HepG2 (cell line): ENCODE measurements at regions not wholly inside any gene's neighbourhood (a gene's known extent, or its start where the extent isn't known, plus 50 kb on each side); places are given as distances from the start of the nearest gene placed in this dataset.
A peak's percentile ranks its signal among the peaks of the same experiment; 100 is the strongest.

Source experiments
- ATAC-seq: fragments of 200-7000 bp; cut with Tn5 transposase; 3 replicates; pipeline ENCODE4 v1.9.1; 2020; ENCODE audit warnings: mild to moderate bottlenecking, moderate library complexity
- BruUV-seq: library from RNA; stranded (reverse); fragments of 400-500 nt; replicated peaks from 2 replicates; lab custom pipeline; 2021; lab: Mats Ljungman, UMichigan
- CTCF ChIA-PET: fragments of 300-600 bp; formaldehyde crosslinking; extraction: SDS; loops from one replicate; lab custom pipeline; 2021; ENCODE audit warnings: low total read pairs, inconsistent platforms, low intra/inter-chr PET ratio; lab: Yijun Ruan, JAX
- POLR2A ChIA-PET: fragments of 350-600 bp; sonication (Branson Sonifier 250); formaldehyde crosslinking; loops from one replicate; lab custom pipeline; 2020; ENCODE audit warnings: antibody characterized with exemption, inconsistent platforms; lab: Yijun Ruan, JAX
- DNase-seq: peaks from one replicate; pipeline ENCODE4 v3.0.0-alpha.2; 2015; ENCODE audit warnings: low spot score
- FAIRE-seq: peaks from 3 replicates; lab custom pipeline; 2011; peaks lifted over from hg19 to GRCh38; lab: Jason Lieb, UNC
- H2AFZ ChIP-seq: one replicate; pipeline ENCODE4 v1.6.1; 2011; ENCODE audit warnings: low read length, inconsistent platforms
- H3K27ac ChIP-seq: fragments of 300-600 bp; 3 replicates; pipeline ENCODE4 v1.8.0; 2011; ENCODE audit warnings: mixed run types, mild to moderate bottlenecking, mixed read lengths, low read length, inconsistent platforms; ENCODE audit not compliant: insufficient read depth; ENCODE audit errors: extremely low read length
- H3K27me3 ChIP-seq, 2 experiments: fragments of 200-600 bp in 1 of 2; 2 replicates in 1 of 2; 3 replicates in 1 of 2; pipeline versions ENCODE4 v1.6.0 to v1.8.0; 2011; ENCODE audit warnings: low read length in 2 of 2, mild to moderate bottlenecking in 2 of 2, moderate library complexity in 2 of 2, inconsistent platforms in 1 of 2; ENCODE audit not compliant: insufficient read depth in 2 of 2, control insufficient read depth in 1 of 2
- H3K36me3 ChIP-seq, 2 experiments: fragments of 200-600 bp in 1 of 2; replicated peaks in 1 of 2; 2 replicates in 1 of 2; 3 replicates in 1 of 2; pipeline versions ENCODE4 v1.5.1 to v1.8.0; 2011; ENCODE audit warnings: low read length in 2 of 2, inconsistent platforms in 1 of 2; ENCODE audit not compliant: insufficient read depth in 2 of 2, control insufficient read depth in 1 of 2
- H3K4me1 ChIP-seq: 2 replicates; pipeline ENCODE4 v1.5.1; 2012; ENCODE audit warnings: low read length, inconsistent platforms; ENCODE audit not compliant: insufficient read depth
- H3K4me2 ChIP-seq: 2 replicates; pipeline ENCODE4 v1.6.0; 2011; ENCODE audit warnings: low read depth, low read length, inconsistent platforms
- H3K4me3 ChIP-seq, 3 experiments: fragments of 200-600 bp in 1 of 3; sonication (generic), shearing (Covaris generic) in 1 of 3; replicated peaks in 1 of 3; 2 replicates each; pipeline ENCODE4 v1.5.1; 2011 to 2016; ENCODE audit warnings: low read length in 3 of 3, inconsistent platforms in 2 of 3, low read depth in 2 of 3, mild to moderate bottlenecking in 2 of 3, control low read depth in 1 of 3, mixed read lengths in 1 of 3; ENCODE audit not compliant: insufficient read depth in 1 of 3
- H3K79me2 ChIP-seq: one replicate; pipeline ENCODE4 v1.6.1; 2011; ENCODE audit warnings: low read length, inconsistent platforms; ENCODE audit not compliant: insufficient read depth
- H3K9ac ChIP-seq: 2 replicates; pipeline ENCODE4 v1.6.0; 2011; ENCODE audit warnings: mild to moderate bottlenecking, low read depth, low read length, inconsistent platforms; ENCODE audit not compliant: insufficient read depth
- H3K9me3 ChIP-seq: 2 replicates; pipeline ENCODE4 v1.5.1; 2012; ENCODE audit warnings: mild to moderate bottlenecking, low read length
- H4K20me1 ChIP-seq: 2 replicates; pipeline ENCODE4 v1.6.0; 2011; ENCODE audit warnings: inconsistent platforms, mild to moderate bottlenecking, low read length, moderate library complexity; ENCODE audit not compliant: insufficient read depth
- FOXP1 ChIP-seq, 2 experiments: fragments of 450-650 bp in 1 of 2; IDR thresholded peaks; 2 replicates each; pipeline ENCODE4 v1.6.1; 2017 to 2018; ENCODE audit warnings: antibody characterized with exemption in 1 of 2
- NCOR1 ChIP-seq: fragments of 200-600 bp; sonication (generic); IDR thresholded peaks from 2 replicates; pipeline ENCODE4 v1.7.0; 2017; ENCODE audit warnings: antibody characterized with exemption, low read length, borderline replicate concordance
- RAD21 ChIP-seq: fragments of 450-650 bp; formaldehyde crosslinking; IDR thresholded peaks from 2 replicates; pipeline ENCODE4 v1.5.0; 2020; ENCODE audit warnings: mild to moderate bottlenecking
- REXO4 ChIP-seq: sonication (generic); formaldehyde crosslinking; IDR thresholded peaks from 2 replicates; pipeline ENCODE4 v1.8.0; 2022; ENCODE audit warnings: missing genetic modification reagents, mild to moderate bottlenecking, borderline replicate concordance
- SP5 ChIP-seq: IDR thresholded peaks from 2 replicates; pipeline ENCODE4 v1.6.1; 2016; ENCODE audit warnings: low read depth, borderline replicate concordance
- STAT6 ChIP-seq: sonication (generic); formaldehyde crosslinking; IDR thresholded peaks from 2 replicates; pipeline ENCODE4 v1.4.0; 2020; ENCODE audit warnings: missing genetic modification reagents, mild to moderate bottlenecking, borderline replicate concordance
- ZNF781 ChIP-seq: sonication (generic); formaldehyde crosslinking; IDR thresholded peaks from 2 replicates; pipeline ENCODE4 v1.5.1; 2020; ENCODE audit warnings: borderline replicate concordance, mild to moderate bottlenecking, missing genetic modification reagents; ENCODE audit errors: not compliant biosample characterization
- in situ Hi-C: cut with HindIII; loops from 2 replicates; pipeline ENCODE4 v1.10.0; 2017; ENCODE audit warnings: low pct_unique_long_range_greater_than_20kb; ENCODE audit not compliant: extremely low pct_ligation_motif_present
- intact Hi-C: fragments of 100-400 bp; cut with micrococcal nuclease; formaldehyde crosslinking; loops from one replicate; pipeline ENCODE4 v1.10.0; 2022; ENCODE audit not compliant: unreplicated experiment

GRCh38 chr1:861714-862113 is 62.0 kb upstream of the SAMD11 start:
- in situ Hi-C loops (no loop called here), intact Hi-C loops (no loop called here)
- H2AFZ ChIP-seq, result no peak overlapping the region
- no peak overlapping the region for H3K9ac ChIP-seq
- FAIRE-seq (no peak), ATAC-seq (no peak), DNase-seq (no peak)
- no peaks in the 10 kb centered on the region for H4K20me1 ChIP-seq
- H3K27ac ChIP-seq, result no peak overlapping the region
- H3K36me3 ChIP-seq, result no peaks in the 10 kb centered on the region
- H3K4me1 ChIP-seq, result peaks cover 8% of the 10 kb centered on the region
- H3K4me2 ChIP-seq, result no peak overlapping the region
- POLR2A ChIA-PET, result no interaction called here
- CTCF ChIA-PET, result no interaction called here
- no peak overlapping the region for H3K4me3 ChIP-seq
- BruUV-seq, result no TSS peak
- H3K9me3 ChIP-seq, result no peaks in the 10 kb centered on the region
- H3K79me2 ChIP-seq, result no peaks in the 10 kb centered on the region
- H3K27me3 ChIP-seq, result peaks cover 5 to 16% of the 10 kb centered on the region in 2 experiments; a peak in 3 of 5 replicates
- TF ChIP-seq RAD21 (CRISPR knock-in tag) (no peak), ZNF781 (no peak), REXO4 (no peak), NCOR1 (no peak), STAT6 (CRISPR knock-in tag) (no peak), FOXP1 (IDR thresholded peaks at IDR 0.05) (peak; percentile 13; the same call in 1 of the 2 replicates), FOXP1 (CRISPR knock-in tag; IDR thresholded peaks at IDR 0.05) (no peak), SP5 (CRISPR knock-in tag) (no peak)
